Naive thymus-derived CD4-positive, alpha-beta T cell (primary cell): ENCODE measurements at regions not wholly inside any gene's neighbourhood (a gene's known extent, or its start where the extent isn't known, plus 50 kb on each side); places are given as distances from the start of the nearest gene placed in this dataset.
"Not testable (repeated sequence)": the region's sequence is repeated elsewhere in the genome, so short reads cannot be mapped to it uniquely, and the experiment has no call there.

ENCODE experiments used
- ATAC-seq: fragments of 150-1000 bp; cut with Tn5 transposase; 2 replicates; pipeline ENCODE4 v1.10.0; 2021; ENCODE audit warnings: mild to moderate bottlenecking, moderate library complexity
- CTCF ChIA-PET: fragments of 350-600 bp; sonication (Branson Sonifier 250); formaldehyde crosslinking; loops from one replicate; lab custom pipeline; 2021; ENCODE audit warnings: antibody characterized with exemption; lab: Charles Lee
- POLR2A ChIA-PET: fragments of 350-600 bp; sonication (Branson Sonifier 250); formaldehyde crosslinking; loops from one replicate; lab custom pipeline; 2021; ENCODE audit warnings: antibody characterized with exemption, inconsistent platforms; lab: Charles Lee
- DNase-seq, 9 donors: peaks; one replicate each; pipeline versions ENCODE4 v3.0.0 to v3.0.0-alpha.2; 2020 to 2022; ENCODE audit warnings: mixed read lengths in 1 of 9
- H3K27ac ChIP-seq: one replicate; pipeline ENCODE4 v1.7.0; 2013; ENCODE audit warnings: mild to moderate bottlenecking, low read depth, low read length, moderate library complexity
- H3K27me3 ChIP-seq, 2 donors: one replicate each; pipeline ENCODE4 v1.7.0; 2013; ENCODE audit warnings: low read length in 2 of 2, mild to moderate bottlenecking in 2 of 2, moderate library complexity in 2 of 2; ENCODE audit not compliant: control insufficient read depth in 2 of 2, insufficient read depth in 2 of 2
- H3K36me3 ChIP-seq, 3 experiments: 1 replicate in 2 of 3; 2 replicates in 1 of 3; pipeline ENCODE4 v1.7.0; 2013; ENCODE audit warnings: low read length in 3 of 3, mild to moderate bottlenecking in 3 of 3, moderate library complexity in 1 of 3; ENCODE audit not compliant: insufficient read depth in 3 of 3, control insufficient read depth in 2 of 3
- H3K4me1 ChIP-seq, 2 donors: one replicate each; pipeline ENCODE4 v1.7.0; 2013; ENCODE audit warnings: low read length in 2 of 2, mild to moderate bottlenecking in 2 of 2, moderate library complexity in 1 of 2; ENCODE audit not compliant: control insufficient read depth in 2 of 2, insufficient read depth in 2 of 2
- H3K4me3 ChIP-seq: 2 replicates; pipeline ENCODE4 v1.7.0; 2013; ENCODE audit warnings: mild to moderate bottlenecking, low read length
- H3K9me3 ChIP-seq, 3 experiments: 1 replicate in 2 of 3; 2 replicates in 1 of 3; pipeline ENCODE4 v1.7.0; 2013; ENCODE audit warnings: low read length in 3 of 3; ENCODE audit not compliant: control insufficient read depth in 2 of 3
- H3K27ac Mint-ChIP-seq, 9 donors: one replicate each; pipeline ENCODE4 v1.8.0; 2020 to 2022; ENCODE audit warnings: mixed read lengths in 9 of 9, mild to moderate bottlenecking in 8 of 9, moderate library complexity in 5 of 9, inconsistent platforms in 2 of 9
- H3K27me3 Mint-ChIP-seq, 5 donors: one replicate each; pipeline ENCODE4 v1.8.0; 2021 to 2022; ENCODE audit warnings: mixed read lengths in 5 of 5, mild to moderate bottlenecking in 1 of 5
- H3K36me3 Mint-ChIP-seq, 5 donors: one replicate each; pipeline ENCODE4 v1.8.0; 2020 to 2022; ENCODE audit warnings: mixed read lengths in 5 of 5, mild to moderate bottlenecking in 3 of 5, inconsistent platforms in 1 of 5
- H3K4me1 Mint-ChIP-seq, 7 donors: one replicate each; pipeline ENCODE4 v1.8.0; 2020 to 2022; ENCODE audit warnings: mixed read lengths in 7 of 7, mild to moderate bottlenecking in 3 of 7, inconsistent platforms in 1 of 7
- H3K4me3 Mint-ChIP-seq, 10 donors: one replicate each; pipeline ENCODE4 v1.8.0; 2020 to 2022; ENCODE audit warnings: mild to moderate bottlenecking in 10 of 10, mixed read lengths in 10 of 10, moderate library complexity in 6 of 10, inconsistent platforms in 2 of 10
- H3K9me3 Mint-ChIP-seq, 11 donors: one replicate each; pipeline ENCODE4 v1.8.0; 2020 to 2022; ENCODE audit warnings: mixed read lengths in 11 of 11, mild to moderate bottlenecking in 4 of 11, inconsistent platforms in 1 of 11, moderate library complexity in 1 of 11
- intact Hi-C, 2 donors: fragments of 100-400 bp; cut with micrococcal nuclease; formaldehyde crosslinking; loops; one replicate each; pipeline ENCODE4 v1.15.1; 2023

- H3K4me1 Mint-ChIP-seq: peaks cover 0 to 43% (median 32%) of the 10 kb centered on the region in 7 donors
- intact Hi-C loops, CTCF ChIA-PET, POLR2A ChIA-PET, H3K27me3 Mint-ChIP-seq, H3K9me3 ChIP-seq, H3K27me3 ChIP-seq, H3K9me3 Mint-ChIP-seq, H3K36me3 ChIP-seq, H3K4me3 ChIP-seq, ATAC-seq, DNase-seq: not testable (repeated sequence)
- H3K27ac ChIP-seq: peak overlapping the region; percentile 57
- peak overlapping the region; percentile 79 to 96 (median 88) for H3K27ac Mint-ChIP-seq
- H3K4me1 ChIP-seq: peaks cover 11 to 14% of the 10 kb centered on the region in 2 donors
- peaks cover 0 to 22% (median 0%) of the 10 kb centered on the region in 5 donors for H3K36me3 Mint-ChIP-seq
- peak overlapping the region in 3 of 10 donors; percentile 30 to 44 (median 32) for H3K4me3 Mint-ChIP-seq
Observed at GRCh38 chr2:87521489-87521888, 226.4 kb upstream of the PLGLB2 start.

- H3K4me1 ChIP-seq, H3K27me3 ChIP-seq, H3K4me3 ChIP-seq, POLR2A ChIA-PET, H3K36me3 ChIP-seq, H3K9me3 Mint-ChIP-seq, intact Hi-C loops, DNase-seq, ATAC-seq, CTCF ChIA-PET, H3K27me3 Mint-ChIP-seq, H3K9me3 ChIP-seq, H3K4me3 Mint-ChIP-seq: not testable (repeated sequence)
- Mint-ChIP-seq H3K36me3 (peaks cover 0 to 15% (median 0%) of the 10 kb centered on the region in 5 donors), H3K27ac (peak overlapping the region in 7 of 9 donors; percentile 56 to 92 (median 85)), H3K4me1 (peaks cover 0 to 32% (median 19%) of the 10 kb centered on the region in 7 donors)
- H3K27ac ChIP-seq: peak overlapping the region; percentile 60
Observed at GRCh38 chr2:87524619-87525188, 223.2 kb upstream of the PLGLB2 start.

GRCh38 chr2:87525497-87525991 lies 222.3 kb upstream of the PLGLB2 start:
- CTCF ChIA-PET, POLR2A ChIA-PET, H3K9me3 Mint-ChIP-seq, H3K9me3 ChIP-seq, H3K36me3 ChIP-seq, intact Hi-C loops, H3K4me3 ChIP-seq, H3K27me3 Mint-ChIP-seq, H3K4me1 ChIP-seq, H3K27me3 ChIP-seq: not testable (repeated sequence)
- H3K4me1 Mint-ChIP-seq: peaks cover 0 to 32% (median 16%) of the 10 kb centered on the region in 7 donors
- peaks cover 0 to 18% (median 0%) of the 10 kb centered on the region in 5 donors for H3K36me3 Mint-ChIP-seq
- peak; percentile 86 for ATAC-seq
- H3K27ac ChIP-seq: peak overlapping the region; percentile 60
- peak overlapping the region in 7 of 9 donors; percentile 51 to 92 (median 85) for H3K27ac Mint-ChIP-seq
- H3K4me3 Mint-ChIP-seq: peak overlapping the region in 1 of 10 donors; percentile 8
- peak in 7 of 9 donors; percentile 41 to 72 (median 48) for DNase-seq

GRCh38 chr2:87526258-87526657 lies 221.6 kb upstream of the PLGLB2 start:
- Mint-ChIP-seq H3K4me1 (peaks cover 0 to 29% (median 12%) of the 10 kb centered on the region in 7 donors), H3K27ac (peak overlapping the region in 2 of 9 donors; percentile 81 to 83), H3K36me3 (peaks cover 0 to 17% (median 0%) of the 10 kb centered on the region in 5 donors)
- ATAC-seq: peak; percentile 69
- POLR2A ChIA-PET, H3K9me3 ChIP-seq, H3K9me3 Mint-ChIP-seq, DNase-seq, H3K4me1 ChIP-seq, H3K27me3 ChIP-seq, H3K4me3 ChIP-seq, H3K36me3 ChIP-seq, H3K4me3 Mint-ChIP-seq, intact Hi-C loops, H3K27me3 Mint-ChIP-seq, CTCF ChIA-PET: not testable (repeated sequence)
- H3K27ac ChIP-seq: peak overlapping the region; percentile 48

- H3K36me3 Mint-ChIP-seq, H3K9me3 ChIP-seq, H3K27ac ChIP-seq, H3K4me3 ChIP-seq, DNase-seq, CTCF ChIA-PET, H3K27me3 ChIP-seq, H3K4me1 ChIP-seq, H3K9me3 Mint-ChIP-seq, POLR2A ChIA-PET, ATAC-seq, intact Hi-C loops, H3K27me3 Mint-ChIP-seq, H3K36me3 ChIP-seq: not testable (repeated sequence)
- peaks cover 0 to 16% (median 9%) of the 10 kb centered on the region in 7 donors for H3K4me1 Mint-ChIP-seq
- peak overlapping the region in 2 of 10 donors; percentile 45 to 48 for H3K4me3 Mint-ChIP-seq
- H3K27ac Mint-ChIP-seq: peak overlapping the region in 6 of 9 donors; percentile 3 to 73 (median 54)
Observed at GRCh38 chr2:87531968-87532715, 215.7 kb upstream of the PLGLB2 start.

GRCh38 chr2:87533390-87534272 lies 214.3 kb upstream of the PLGLB2 start:
- intact Hi-C loops, CTCF ChIA-PET, H3K27me3 Mint-ChIP-seq, H3K4me1 ChIP-seq, POLR2A ChIA-PET, H3K36me3 Mint-ChIP-seq, H3K36me3 ChIP-seq, H3K27me3 ChIP-seq, H3K9me3 Mint-ChIP-seq, H3K4me3 ChIP-seq, H3K27ac ChIP-seq, H3K4me3 Mint-ChIP-seq, DNase-seq, H3K9me3 ChIP-seq: not testable (repeated sequence)
- peak; percentile 13 for ATAC-seq
- Mint-ChIP-seq H3K27ac (peak overlapping the region in 3 of 9 donors; percentile 31 to 78 (median 58)), H3K4me1 (peaks cover 0 to 21% (median 13%) of the 10 kb centered on the region in 7 donors)
